Activated CD4-positive, alpha-beta T cell treated with anti-CD3 and anti-CD28 coated beads, Interleukin-2, amount 50 U/mL, for 24 hours (primary cell): ENCODE measurements at regions not wholly inside any gene's neighbourhood (a gene's known extent, or its start where the extent isn't known, plus 50 kb on each side); places are given as distances from the start of the nearest gene placed in this dataset.
A peak's percentile ranks its signal among the peaks of the same experiment; 100 is the strongest.
"Not testable (repeated sequence)": the region's sequence is repeated elsewhere in the genome, so short reads cannot be mapped to it uniquely, and the experiment has no call there.

ENCODE experiments used
- DNase-seq, 2 donors: peaks; one replicate each; pipeline ENCODE4 v3.0.0-alpha.2; 2020; ENCODE audit warnings: low read depth in 1 of 2, low spot score in 1 of 2

DNA sequence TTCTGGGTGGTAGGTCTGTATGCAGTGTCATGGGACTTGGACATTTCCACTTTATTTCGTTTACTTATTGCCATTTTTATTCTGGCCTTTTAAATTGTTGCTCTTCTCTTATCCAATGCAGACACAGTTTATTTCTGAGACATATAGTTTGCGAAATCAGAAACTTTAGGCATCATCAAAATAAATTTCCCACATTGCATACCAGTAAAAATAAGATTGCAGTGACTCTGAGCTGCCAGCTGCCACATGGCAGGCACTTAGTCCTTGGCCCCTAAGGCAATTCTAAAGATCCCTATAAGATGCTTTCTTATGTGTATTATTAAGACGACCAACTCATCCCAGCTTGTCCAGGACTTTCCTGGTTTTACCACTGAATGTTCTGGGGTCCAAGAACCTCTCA is 81.8 kb upstream of the ANKRD1 start:
- no peak for DNase-seq

DNA sequence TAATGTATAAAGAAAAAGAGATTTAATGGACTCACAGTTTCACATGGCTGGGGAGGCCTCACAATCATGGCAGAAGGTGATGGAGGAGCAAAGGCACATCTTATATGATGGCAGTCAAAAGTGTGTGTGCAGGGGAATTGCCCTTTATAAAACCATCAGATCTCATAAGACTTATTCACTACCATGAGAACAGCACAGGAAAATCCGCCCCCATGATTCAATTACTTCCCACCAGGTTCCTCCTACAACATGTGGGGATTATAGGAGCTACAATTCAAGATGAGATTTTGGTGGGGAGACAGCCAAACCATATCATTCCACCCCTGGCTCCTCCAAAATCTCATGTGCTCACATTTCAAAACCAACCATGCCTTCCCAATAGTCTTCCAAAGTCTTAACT is 82.5 kb upstream of the ANKRD1 start:
- not testable (repeated sequence) for DNase-seq

DNA sequence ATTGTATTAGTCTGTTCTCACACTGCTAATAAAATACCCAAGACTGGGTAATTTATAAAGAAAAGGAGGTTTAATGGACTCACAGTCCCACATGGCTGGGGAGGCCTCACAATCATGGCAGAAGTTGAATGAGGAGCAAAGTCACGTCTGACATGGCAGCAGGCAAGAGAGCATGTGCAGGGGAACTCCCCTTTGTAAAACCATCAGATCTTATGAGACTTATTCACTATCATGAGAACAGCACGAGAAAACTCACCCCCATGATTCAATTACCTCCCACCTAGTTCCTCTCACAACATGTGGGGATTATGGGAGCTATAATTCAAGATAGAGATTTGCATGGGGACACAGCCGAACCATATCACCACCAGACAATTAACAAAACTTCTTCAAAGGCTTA is 84.4 kb upstream of the ANKRD1 start:
- not testable (repeated sequence) for DNase-seq

DNA sequence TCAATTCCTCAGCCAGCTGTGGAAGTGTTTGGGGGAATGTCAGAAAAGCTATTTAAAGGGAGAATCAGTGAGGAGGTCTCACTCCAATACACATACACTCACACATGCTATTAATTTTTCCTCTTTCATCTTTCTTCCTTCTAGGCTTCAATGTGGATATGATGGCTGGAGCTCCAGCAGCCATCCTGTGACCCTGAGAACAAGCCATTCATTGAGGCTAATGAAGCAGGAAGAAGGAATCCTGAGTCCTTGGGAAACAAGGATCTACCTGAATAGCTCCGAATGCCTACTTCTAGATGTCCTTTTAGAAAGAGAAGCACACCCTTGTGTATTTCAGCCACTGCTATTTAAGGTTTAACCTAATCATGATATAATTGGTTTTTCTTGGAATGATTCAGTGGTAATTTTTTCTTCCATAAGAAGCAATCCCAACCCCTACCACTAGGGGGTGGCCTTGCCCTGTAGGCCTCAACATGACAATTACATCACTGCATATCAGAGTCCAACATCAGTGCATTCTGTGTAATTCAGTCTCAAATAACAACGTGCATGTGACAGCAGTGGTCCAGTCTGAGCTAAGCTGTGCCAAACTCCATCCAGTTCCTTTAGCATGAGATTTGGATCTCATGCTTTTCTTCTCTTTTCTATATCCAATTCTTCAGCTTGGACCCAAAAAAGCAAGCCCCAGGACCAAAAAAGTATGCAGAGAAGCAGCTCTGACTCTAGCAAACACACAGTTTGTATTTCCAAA is 85.3 kb upstream of the ANKRD1 start:
- DNase-seq: peak; percentile 45 to 63

DNA sequence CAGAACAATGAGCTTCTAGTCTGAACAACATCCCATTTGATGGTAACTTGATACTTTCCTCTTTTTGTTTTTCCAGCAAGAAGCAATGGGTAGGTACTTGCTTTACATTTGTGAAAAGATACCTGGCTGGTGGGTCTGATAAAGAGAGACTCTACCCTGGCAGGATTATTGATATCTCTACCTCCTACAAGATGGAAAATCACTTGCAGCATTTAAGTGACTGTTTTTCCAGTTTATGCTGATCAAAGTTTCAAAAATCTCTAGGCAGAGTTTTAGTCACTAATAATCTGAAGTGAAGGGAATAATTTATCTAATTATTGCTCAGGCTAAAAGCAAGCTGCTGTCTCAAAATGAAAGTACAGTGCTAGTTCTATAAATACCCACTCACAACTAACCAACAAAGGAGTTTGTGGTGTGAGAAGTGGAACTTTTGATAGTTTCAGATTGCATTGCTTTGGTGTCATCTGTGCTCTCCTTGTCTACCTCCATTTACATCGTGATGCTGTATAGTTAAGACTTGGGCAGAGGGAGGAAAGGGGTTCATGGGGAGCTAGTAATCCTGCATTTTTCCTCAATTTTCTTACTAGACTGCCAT is 86.0 kb upstream of the ANKRD1 start:
- DNase-seq: no peak

DNA sequence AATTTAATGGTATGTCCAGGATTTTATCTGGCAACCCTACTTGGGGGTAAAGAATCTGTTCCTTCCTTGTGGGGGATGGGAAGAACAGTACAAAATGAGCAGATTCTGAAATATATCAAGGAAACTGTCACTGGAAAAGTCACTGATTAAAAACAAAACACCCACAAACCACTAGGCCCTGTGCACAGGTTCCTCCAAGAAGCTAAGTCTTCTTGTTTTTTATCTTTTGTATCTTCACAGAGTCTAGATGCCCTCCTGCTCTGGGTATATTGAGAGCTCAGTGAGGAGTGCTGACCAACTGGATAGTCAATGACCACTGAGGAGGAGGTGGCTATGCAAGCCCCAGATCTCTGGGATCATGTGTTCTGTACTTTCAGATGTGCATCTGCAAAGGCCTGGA is 86.8 kb upstream of the ANKRD1 start:
- DNase-seq: no peak

DNA sequence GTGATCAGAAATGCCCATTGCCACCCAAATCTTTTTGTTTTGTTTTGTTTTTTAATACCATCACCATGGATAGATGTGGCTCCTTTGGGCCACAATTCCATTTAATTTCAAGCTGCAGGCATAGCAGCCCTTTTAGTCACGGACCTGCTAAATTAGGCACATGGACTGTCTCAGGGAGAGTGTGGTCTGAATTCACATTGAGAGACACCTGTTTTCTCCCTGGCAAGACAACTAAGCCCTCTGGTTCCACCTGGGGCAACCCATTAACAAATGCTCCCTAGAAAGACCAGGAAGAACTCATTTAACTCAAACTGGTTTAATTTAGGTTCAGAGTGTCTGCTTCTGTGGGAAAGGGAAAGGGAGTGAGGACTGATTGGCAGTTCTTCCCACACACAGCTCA is 88.2 kb upstream of the ANKRD1 start:
- no peak for DNase-seq

DNA sequence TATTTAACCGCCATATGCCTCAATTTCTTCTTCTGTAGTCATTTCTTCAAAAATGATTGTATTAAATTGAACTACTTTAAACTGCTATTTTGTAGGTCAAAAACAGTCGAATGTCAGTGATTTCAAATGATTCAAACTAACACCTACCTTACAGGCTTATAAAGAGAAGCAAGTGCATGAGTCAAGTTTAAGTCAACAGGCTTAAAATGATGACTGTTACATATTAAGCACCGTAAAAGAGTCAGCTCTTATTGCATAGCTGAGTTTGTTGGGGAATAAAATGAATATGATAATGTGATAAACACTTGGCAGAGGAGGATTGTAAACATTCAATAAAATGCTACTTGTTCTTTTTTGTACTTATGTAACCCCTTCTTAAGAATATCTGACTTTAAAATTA is 90.1 kb upstream of the ANKRD1 start:
- DNase-seq: no peak

DNA sequence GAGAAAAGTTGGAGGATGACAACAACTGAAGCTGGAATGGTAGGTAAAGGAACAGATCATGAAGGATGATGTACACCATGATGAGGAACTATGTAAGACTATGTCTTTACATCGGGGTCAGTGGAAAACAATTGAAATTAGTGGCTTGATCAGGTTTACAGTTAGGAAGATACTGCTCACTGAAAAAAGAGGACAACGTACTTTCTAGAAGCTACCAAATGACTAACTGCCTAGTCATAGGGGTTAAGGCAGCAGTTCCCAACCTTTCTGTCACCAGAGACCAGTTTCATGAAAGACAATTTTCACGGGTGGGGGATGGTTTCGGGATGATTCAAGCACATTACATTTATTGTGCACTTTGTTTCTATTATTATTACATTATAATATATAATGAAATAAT is 91.6 kb upstream of the ANKRD1 start:
- no peak for DNase-seq

DNA sequence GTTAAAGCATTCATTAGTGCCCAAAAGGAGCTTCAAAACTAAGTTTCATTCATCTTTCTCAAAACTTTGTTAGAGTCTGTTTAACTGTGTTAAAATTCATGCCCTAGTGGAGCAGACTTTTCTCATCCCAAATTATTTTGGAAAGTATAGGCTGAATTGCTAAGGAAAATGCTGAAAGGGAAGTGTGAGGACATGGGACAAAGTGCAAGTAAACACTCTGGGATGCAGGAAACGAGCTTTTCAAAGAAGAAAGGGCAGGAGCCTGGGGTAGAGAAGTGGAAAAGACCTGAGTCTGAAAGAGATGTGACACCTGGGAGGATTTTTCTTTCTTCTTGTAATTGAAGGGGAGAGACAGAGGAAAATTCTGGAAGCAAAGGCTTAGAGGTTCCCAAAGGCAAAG is 93.1 kb upstream of the ANKRD1 start:
- DNase-seq: no peak

DNA sequence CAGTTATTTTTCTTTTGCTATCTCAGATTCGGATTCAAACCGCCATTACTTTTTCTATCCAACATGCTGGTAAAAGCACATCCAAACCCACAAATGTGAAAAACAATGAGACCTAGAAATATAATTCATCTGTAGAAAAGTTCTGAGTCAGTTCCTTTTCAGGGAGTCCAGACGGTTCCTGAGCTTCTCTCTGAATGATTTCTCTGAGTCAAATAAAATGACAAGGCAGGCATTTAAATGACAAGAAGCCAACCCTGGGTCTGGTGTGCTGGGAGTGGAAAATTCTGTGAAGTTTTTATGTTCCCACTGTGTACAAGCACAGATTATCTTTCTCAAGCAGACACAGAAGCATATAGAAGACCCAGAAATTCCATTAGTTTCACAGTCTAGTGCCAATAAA is 96.3 kb upstream of the ANKRD1 start:
- no peak for DNase-seq

DNA sequence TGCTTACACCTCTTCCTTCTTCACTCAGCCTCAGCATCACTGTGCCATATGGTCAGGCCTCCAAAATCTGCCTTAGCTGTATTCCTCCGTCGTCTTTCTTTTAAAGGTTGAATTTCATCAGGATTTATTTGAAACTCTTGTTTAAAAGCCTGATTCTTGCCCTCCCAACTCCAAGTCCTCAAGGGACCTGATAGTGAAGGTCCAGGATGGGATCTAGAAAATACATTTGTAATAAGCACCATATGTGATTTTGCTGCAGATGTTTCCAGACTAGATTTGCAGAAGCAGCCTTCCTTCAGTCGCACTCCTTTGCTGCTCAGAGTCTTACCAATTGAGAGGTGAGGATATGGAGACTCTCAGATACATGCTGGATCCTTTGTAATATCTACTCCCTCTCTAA is 101.0 kb upstream of the ANKRD1 start:
- no peak for DNase-seq

DNA sequence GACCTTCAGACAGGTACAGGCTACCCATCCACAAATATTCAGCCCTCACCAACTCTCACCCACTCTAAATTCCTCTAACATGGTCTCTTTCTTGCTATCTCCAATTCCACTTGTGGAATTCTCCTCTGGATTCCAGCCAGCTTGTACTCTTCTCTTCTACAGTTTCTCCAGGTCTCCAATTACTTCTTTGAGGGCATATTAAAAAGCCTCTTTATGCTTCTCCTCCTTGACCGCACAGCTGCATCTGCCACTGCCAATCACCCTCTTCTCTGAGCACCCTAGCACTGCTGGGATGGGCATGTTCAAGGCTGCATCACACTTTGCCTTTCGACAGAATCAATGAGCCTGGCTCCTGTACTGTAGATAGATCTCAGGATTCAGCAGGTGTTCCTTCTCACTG is 101.5 kb upstream of the ANKRD1 start:
- no peak for DNase-seq

DNA sequence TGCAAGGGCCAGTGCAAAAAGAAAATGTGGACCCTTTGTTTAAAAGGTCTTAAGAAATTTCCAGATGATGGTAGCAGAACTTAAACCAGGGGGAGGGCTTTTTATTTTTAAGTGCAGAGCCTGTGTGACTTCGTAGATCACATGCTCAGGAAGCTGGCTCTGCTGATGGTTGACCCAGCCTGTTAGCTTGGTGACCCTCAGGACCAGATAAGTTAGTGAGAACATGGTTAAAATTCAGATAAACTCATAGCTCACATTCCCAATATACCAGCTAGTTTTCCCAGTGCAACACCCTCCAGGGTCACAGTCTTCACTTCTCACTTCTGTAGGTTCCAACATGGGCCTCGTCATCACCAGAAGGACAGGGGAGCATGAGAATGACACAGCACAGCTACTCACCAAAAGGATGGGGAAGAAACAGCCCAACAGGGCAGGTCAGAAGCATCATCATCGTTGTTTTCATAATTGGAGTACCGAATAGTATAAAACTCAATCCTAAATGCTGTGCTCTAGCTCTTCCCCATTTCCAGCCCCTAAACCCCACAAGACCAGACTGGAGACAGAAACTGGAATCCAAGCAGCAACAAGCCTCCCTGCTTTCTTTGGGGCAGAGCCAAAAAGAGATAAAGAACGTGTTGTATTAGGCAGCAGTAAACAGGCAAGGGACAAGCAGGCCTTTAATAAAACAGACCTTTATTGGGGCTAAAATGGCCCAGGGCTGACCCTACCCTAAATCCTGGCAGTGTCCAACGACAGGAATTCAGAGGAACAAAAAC is 102.2 kb upstream of the ANKRD1 start:
- no peak for DNase-seq

DNA sequence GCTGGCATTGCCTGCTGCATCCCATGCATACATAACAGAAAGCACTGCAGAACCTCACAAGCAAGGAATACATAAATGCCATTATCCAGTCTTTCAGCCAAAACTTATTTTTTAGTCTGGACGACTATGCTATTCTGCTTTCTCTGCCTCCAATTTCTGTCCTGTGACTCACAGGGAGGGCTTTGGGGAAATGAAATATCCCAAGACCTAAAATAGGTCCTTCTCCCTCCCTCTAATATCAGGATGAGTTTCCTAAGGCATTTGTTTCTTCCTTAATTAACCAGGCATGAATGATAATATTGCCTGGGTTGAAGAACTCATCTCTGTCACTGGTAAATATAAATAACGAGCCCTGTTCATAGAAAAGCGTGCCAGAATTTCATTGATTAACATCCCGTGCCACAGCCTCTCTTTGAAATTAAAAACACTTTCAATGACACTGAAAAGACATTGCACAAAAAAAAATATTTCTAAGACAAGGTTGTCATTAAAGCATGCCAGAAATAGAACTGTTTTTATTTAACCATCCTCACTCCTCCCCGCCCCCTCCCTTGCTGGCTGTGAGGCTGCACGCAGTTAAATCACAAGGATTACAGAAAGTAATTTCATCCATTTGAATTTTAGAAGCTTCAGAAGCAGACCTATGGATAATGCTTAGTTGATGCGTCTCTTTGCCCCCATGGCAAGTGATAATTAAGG is 103.0 kb upstream of the ANKRD1 start:
- no peak for DNase-seq

DNA sequence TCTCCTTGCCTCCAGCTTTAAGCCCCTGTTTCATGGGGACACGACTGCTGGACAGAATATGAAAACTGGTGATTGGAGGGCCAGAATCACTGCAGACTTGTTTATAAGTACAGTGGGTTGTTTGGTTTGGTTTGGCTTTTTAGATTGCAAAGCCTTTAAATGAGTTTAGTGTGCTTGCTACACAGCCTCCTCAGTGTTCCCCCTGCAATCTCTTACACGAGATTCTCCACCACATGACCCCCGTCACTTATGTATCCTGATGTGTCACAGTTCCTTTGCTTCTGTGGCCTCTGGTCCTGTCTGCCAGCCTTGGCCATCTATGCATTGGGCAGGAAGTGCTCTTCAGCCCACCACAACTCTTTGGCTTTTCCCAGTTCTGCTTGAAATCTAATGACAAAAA is 103.7 kb upstream of the ANKRD1 start:
- no peak for DNase-seq

DNA sequence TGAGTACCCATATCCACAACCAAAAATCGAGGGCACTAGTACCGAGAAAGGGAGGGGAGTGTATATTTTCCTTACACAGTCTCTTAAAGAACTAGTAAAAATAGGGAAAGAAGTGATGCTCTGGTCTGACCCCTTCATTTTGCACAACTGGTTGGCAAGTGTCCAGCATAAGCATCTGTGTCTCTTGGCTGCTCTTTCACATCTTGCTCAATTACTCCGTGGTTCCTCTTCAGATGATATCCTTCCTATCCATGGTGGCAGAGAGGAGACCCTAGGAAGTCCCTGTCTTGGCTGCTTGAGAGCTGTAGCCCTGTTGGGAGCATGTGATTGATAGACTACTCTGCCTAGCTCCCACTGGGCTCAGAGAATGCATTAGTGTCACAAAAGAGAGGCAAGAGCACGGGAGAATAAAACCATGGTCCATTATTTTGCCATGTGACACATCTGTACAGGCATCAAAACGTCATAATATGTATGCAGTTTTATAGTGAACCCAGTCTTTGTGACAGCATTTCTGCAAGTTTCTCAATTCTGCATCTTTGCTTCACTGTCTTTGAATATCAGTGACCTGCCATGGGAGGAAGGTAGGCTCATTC is 111.8 kb upstream of the ANKRD1 start:
- no peak for DNase-seq

DNA sequence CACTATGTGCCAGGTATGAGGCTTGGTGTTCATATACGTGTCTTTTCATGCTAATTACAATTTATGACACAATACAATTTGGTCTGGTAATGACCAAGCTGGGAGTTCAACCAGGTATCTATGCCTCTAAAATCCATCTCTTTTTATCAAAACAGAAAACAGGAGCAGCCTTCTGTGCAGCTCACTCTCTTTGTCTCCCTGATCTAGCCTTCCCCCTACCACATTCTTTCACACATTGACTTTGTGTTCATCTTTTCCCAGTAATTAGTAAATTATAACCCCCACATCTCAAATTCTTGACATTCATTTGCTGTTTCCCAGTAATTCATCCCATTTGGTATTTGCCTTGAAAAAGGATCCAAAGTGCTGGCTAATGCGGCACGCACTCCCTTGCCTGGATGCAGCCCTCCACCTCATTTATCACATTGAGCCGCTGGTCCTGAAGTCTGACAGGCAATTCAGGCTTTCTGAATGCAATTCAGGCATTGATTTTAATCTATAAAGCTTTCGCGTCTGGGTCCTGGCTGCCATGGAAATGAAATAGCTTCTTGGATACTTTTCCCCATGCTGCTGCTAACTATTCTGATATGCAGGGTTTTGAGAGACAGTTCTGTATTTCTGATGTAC is 112.5 kb upstream of the ANKRD1 start:
- DNase-seq: no peak

DNA sequence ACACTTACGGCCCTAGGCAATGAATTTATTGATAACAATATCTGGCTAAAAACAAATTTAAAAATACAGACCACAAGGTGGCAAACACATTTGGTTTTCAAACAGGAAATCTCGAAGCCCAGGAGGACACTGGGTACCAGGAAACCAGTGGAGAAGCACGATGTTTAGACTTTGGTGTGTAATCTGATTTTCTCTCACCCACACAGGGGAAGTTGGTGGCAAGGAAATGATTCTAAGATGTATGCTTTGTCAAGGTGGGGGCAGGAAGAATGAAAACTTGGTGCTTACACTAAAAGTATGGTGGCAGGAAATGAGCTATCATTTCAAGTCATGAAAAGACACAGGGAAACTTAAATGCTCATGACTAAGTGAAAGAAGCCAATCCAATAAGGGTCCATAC is 113.2 kb upstream of the ANKRD1 start:
- DNase-seq: peak in 1 of 2 donors; percentile 4

DNA sequence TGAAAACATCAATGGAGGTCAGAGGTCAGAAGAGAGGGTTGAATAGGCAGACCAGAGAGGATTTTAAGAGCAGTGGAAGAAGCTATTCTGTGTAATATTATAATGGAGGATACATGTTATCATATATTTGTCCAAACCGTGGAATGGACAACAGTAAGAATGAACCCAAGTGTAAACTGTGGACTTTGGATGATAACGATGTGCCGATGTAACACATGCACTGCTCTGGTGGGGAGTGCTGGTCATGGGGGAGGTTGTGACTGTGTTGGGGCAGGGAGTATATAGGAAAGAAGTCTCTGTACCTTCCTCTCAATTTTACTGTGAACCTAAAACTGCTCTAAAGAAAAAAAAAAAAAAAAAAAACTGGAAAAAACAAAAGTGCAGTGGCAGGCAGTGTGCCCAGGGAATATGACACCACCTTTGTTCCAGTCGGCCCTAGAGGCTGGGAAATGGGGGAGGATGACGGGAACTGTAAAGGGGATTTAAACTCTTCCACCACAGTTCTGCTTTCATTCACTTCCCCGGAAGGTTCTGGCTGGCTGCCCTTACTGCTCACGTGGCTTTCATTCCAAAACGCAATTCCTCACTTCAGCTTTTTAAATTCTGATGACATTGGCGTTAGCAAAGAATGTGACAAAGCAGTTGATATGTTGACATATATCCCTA is 113.7 kb upstream of the ANKRD1 start:
- no peak for DNase-seq
